Activated CD4-positive, alpha-beta T cell treated with anti-CD3 and anti-CD28 coated beads, Interleukin-2, amount 50 U/mL, for 4 hours (primary cell): ENCODE measurements at regions not wholly inside any gene's neighbourhood (a gene's known extent, or its start where the extent isn't known, plus 50 kb on each side); places are given as distances from the start of the nearest gene placed in this dataset.

ENCODE experiments used
- DNase-seq, 2 experiments: peaks; one replicate each; pipeline ENCODE4 v3.0.0-alpha.2; 2020

DNA sequence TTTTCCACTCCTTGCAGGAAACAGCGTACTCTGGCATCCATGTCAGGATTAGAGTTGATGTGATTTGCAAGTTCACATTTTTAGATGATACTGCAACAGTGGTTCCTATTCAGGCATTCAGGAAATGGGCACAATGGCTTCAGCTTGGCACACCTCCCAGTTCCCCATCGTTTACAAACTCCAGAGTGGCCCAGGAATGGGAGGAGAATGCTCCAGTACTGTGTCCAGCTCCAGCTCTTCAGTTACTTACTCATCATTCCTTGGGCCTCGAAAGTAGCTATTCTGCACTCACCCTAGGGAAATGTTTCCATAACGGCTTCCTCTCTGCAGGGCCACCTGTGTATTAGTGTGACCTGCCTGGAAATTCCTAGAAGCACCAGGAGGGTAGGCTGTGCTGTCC lies 239.7 kb upstream of the RGS6 start:
- DNase-seq = no peak

DNA sequence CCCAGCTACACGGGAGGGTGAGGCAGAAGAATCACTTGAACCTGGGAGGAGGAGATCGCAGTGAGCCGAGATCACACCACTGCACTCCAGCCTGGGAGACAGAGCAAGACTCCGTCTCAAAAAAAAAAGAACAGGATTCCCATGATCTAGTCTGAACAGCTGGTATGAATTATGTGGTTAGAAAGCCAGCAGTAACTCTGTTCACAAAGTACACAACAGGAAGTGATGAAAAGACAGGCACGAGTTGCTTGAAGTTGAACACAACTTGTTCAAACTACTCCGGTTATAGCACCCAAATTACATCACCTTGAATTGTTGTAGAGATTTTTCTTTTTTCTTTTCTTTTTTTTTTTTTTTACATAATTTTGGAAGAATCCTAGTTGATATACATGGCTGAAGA lies 238.8 kb upstream of the RGS6 start:
- DNase-seq = no peak

DNA sequence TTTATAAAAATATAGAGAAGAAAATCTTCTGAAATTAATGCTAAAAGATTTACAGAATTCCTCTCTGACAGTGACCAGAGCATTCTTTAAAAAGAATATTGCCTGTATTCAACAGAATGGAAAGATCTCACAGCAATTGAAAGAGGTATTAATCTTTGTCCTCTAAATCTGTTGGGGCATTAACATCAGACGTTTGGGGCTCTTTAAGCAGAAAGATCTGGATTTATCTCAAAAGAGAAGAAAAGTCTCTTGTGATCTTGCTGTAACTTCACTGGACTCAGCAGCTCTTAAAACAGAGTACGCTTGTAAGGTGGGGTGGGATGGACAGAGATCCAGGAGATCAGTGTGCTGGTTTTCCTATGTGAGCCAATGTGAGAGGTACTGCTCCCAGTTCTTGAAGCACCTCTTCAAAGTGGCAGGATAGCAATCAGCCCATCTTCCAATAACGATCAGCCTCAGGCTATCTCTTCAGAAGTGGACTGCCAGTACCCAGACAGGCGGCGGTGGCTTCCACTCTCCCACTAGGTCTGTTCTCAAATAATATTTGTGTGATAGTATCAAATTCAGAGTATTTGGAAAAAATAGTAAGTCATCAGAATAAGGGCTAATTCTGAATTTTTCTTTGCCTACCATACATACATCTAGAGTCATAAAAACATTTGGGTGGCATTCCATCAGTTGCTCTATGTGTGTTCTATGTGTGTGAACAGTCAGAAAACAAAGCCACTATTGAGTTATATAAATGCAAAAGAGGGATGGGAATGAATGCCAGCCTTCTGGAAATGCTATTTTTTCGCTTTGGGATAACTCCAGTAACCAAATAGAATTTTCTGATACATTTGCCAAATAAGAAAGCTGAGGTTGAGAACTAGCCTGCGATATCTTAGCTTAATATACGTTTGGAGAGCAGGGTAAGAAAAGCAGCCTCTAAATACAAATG lies 237.4 kb upstream of the RGS6 start:
- no peak for DNase-seq

DNA sequence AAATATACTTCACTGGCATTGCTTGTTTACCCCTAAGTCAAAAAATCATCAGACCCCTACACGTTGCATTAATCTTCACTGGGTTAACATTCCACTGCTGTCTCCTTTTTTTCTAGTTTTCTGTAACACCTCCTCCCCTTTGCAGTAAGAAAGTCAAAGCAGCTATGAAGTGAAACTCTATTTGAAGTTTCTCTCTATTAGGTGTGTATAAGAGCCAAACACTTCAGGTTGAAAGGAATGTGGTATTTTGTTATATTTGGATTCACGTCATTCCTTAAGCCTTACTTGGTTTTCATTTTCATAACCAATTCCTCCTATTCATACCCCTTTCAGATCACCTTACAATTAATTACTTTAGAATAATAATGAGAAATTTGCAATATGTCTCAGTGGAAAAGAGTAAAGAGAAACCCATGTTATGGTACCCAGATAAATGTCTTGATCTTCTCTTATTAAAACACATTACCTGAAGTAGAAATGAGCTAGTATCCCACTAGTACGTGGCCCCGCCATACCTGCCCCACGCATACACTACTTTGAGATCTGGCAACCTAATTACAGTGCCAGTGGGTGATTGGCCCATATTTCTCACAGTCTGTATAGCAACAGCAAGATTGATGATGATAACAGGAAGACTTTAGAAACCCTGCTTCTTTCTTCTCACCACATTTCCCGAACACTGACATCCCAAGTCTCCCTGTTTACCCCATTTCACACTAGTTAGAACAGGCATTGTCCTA lies 236.4 kb upstream of the RGS6 start:
- DNase-seq = no peak

DNA sequence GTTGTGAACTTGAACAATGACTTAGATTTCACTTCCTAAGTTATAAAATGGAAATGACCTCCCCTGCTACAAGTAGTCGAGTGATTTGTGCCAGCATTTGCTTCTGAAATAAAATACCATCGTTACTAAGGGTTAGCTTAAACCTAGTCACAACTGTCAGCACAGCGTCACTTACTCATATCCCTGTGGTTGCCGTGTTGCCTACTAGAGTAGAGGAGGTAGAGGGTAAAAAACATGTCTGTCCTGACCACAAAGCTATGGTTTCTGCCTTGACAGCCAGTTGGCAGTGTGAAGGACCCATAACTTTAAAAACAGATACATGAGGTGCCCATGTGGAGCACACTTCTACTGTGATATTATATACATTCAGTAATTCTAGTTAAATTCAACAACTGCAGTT lies 234.2 kb upstream of the RGS6 start:
- no peak for DNase-seq

DNA sequence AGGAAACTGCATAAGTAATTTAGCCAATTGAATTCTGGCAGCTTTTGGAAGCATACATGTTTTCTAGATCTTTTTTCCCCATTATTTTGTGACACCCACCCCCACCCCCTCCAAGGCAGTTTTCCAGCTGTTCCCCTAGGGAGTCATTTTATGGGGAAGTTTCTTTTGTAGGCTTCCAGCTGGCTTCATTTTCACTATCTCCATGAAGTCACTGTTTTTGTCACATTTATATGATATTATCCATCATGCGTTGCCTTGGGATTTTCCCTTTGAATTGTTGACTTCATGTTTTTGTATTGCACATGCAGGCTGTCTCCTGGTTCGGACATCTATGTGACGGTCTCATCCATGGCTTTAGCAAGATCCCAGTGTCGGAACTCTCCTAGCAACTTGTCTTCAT lies 233.6 kb upstream of the RGS6 start:
- no peak for DNase-seq

DNA sequence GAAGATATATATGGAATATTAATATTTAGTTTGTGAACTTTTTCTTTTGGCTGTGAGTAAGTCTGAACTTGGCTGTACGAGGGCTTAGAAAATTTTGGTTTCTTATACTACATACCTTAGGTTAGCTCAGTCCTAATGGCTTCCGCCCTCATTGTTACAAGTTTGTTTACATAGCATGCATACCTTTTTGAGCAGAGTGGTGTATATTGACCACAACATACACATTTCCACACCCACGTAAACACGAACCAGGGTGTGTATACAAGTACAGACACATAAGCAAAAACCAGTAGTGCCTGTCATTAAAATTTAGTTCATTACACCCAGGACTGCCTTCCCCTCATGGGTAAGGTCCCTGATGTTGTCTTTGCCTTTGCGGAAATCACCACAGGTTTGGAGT lies 230.2 kb upstream of the RGS6 start:
- DNase-seq = no peak

DNA sequence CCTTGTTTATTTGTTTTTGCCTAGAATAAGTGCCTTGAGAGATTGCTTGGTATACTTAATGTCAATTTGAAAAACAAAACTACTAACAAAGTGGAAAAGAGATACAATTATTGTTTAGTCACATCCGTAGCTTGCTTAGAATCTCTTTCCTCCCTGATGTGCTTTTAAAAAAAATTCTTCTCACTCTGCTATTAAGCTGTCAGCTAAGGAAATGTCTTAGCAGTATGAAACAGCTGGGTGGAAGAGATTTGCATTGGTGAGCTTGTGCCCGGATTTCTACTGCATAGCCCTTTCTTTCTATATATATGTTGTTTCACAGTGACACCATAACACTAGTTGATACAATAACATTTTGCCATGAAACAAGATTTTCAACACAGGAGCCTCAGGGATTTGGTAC lies 229.4 kb upstream of the RGS6 start:
- no peak for DNase-seq

DNA sequence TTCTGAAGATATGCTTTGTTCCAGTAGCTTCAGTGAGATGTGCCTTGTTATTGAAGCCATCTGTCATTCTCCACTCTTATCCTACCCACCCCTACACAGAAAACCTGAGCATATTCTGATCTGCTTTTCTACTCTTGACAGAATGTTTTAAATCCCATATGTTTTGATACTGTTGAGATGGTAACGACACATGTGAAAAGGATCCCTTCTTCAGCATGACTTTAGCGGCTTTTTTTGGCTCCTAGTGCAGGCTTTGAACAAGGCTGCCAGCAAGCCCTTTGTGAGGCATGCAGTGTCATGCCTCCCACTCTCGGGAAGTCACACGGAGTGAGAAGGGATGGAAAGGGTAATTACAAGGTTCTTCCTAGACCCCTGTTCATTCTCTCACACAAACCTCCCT lies 228.8 kb upstream of the RGS6 start:
- DNase-seq = no peak

DNA sequence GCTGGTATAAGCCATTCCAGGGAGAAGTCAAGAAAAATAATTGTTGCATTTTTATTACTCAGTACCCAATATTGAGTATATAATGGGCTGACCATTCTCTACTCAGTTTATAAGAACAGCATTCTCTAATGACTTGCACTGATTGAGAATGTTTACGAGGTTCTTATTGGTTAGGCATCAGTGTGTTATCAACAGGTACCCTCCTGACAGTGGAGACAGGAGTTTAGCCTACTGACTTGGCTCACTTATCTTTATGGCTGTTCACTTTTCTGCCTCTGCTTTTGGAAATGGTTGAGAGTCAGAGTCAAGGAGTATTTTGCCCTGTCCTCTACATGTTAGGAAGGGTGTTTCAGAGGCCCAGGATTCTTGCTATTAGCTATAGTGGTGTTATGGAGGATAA lies 228.0 kb upstream of the RGS6 start:
- DNase-seq = no peak

DNA sequence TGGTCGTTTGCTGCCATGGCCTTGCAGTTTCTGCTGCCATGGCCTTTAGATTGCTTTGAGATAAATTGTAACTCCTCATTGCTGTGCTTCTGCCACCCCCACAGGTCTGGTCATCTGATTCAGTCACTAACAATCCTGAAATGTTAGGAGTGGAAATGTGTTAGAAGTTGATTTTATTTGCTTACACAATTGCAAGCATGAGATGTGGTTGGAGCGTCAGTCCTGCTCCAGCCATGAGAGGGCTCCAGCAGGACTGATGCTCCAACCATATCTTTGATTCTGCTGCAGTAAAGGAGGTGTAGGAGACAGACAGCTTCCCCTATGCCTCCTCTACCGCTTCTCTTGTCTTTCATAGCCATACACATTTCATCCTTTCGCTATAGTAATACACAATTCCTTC lies 226.8 kb upstream of the RGS6 start:
- DNase-seq = no peak

DNA sequence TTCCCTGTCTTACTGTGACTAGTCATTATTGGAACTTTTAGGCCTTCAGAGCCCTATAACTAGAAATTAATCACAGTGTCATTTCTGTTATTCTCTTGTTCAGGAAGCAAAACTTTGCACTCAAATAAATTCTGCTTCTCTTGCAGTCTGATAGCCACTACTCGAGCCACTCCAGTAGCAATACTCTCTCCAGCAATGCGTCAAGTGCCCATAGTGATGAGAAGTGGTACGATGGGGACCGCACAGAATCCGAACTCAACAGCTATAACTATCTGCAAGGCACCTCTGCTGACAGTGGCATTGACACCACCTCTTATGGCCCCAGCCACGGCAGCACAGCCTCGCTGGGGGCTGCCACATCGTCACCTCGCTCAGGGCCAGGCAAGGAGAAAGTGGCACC lies 223.2 kb upstream of the RGS6 start:
- DNase-seq = no peak

DNA sequence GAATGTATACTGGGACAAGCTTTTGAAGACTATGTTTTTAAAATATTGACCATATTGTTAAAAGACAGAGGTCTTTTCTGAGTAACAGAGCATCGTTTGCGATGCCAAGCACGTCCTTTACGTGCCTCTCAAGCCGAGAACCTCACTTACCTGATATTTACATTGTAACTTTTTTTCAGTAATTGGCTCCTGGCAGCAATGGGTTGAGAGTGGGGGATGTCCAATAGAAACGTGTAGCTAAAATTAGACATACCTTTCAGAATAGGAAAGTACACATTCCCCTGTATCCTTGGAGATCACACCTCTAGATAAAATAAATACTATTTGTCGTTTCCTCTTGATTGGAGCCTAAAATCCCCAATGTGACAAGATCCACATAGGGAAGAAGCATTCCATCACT lies 222.2 kb upstream of the RGS6 start:
- no peak for DNase-seq

DNA sequence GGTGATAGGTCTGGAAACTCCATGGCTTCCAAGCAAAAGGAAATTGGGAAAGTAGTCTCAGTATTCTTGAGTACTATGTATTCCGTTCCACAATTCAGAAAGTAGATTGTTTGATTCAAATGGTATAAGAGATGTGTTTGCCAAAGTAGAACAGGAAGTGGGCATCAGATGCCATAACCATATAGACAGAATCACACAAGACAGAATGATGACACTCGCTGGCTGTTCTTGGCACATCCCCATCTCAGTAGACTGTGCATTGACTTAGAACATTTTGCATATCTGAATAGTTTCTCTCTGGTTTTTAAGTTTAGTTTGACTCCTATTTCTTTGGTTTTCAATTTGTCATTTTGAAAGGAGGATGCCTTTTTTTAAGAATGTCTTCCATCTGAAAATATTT lies 221.1 kb upstream of the RGS6 start:
- no peak for DNase-seq

DNA sequence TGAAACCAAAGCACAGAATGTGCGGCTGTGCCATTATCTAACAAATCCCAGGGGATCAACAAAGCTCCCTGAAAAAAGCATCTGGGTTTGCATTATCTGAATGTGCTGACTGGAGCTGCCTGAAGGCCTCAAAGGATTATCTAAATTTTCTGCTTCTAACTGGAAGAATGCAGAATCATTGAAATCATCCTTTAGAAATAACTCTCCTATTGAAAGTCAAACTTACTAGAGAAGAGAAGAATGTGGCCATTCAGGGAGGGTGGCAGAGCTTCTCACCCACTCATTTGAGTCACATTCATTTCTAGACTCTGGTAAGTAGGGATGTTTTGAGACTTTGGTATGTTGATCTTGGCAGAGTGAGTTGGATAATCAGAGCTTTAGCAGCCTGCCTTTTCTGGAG lies 220.6 kb upstream of the RGS6 start:
- no peak for DNase-seq

DNA sequence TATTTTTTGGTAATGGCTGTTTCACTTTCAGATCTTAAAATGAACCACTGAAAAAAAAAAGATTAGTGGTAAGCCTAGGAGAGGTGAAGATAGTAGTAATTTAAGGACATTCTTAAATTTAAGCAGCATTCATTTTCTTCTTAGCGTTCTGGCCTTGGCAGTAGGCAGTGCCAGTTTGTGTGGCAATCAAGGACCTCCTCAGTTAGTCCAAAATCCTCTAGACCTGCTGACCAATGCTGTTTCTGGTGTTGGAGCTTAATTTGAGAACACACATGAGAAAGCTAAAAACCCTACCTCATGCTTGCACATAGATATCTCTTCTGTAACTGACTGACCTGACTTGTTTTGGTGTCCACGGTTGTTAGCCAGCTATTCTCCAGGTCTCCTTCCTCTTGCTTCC lies 219.8 kb upstream of the RGS6 start:
- no peak for DNase-seq

DNA sequence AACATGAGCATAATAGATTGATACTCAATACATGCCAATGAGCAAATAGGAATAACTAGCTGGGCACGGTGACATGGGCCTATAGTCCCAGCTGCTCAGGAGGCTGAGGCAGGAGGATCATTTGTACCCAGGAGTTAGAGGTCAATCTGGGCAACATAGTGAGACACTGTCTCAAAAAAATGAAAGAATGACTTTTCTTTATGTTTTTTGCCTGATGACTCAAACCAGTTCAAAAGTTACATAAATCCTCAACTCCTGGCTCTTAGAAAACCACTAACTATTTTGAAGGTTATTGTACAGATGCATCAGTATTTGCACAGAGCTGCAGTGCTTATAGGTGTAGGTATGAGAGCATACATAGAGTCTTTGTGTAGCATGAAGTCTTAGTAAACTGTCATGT lies 219.2 kb upstream of the RGS6 start:
- no peak for DNase-seq

DNA sequence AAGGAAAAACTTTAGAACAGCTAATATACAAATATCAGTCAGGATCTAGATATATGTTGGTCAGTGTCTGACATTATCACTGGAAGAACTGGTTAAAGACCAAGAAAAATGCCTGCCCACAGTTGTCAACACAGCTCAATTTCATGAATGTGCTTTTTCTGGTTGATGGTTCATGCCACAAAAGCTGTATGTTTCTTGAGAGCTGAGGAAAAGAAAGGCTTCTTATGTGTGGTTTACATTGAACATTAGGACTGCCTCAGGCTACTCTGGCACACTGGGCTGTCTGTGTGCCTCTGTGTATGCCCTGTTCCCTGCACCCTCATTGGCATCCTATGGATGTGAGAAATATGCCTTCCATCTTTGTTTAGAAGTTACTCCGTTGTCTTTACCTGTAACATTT lies 218.8 kb upstream of the RGS6 start:
- no peak for DNase-seq

DNA sequence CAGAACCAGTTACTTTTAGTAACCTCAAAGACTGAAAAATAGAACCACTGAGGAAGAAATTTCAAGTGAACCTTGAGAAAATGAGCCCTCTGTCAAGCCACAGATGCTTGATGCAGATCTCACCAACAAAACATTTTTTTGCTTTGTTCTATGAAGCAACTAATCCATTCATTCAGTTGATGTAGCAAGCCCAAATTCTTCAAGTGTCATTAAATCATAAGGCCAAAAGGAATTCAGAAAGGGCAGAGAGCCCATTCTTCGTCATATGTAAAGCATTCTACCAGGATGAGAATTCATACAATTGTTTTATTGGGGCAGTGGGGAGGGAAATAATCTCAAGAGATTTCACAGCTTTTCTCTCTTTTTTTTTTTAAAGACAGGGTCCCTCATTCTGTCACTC lies 218.0 kb upstream of the RGS6 start:
- no peak for DNase-seq

DNA sequence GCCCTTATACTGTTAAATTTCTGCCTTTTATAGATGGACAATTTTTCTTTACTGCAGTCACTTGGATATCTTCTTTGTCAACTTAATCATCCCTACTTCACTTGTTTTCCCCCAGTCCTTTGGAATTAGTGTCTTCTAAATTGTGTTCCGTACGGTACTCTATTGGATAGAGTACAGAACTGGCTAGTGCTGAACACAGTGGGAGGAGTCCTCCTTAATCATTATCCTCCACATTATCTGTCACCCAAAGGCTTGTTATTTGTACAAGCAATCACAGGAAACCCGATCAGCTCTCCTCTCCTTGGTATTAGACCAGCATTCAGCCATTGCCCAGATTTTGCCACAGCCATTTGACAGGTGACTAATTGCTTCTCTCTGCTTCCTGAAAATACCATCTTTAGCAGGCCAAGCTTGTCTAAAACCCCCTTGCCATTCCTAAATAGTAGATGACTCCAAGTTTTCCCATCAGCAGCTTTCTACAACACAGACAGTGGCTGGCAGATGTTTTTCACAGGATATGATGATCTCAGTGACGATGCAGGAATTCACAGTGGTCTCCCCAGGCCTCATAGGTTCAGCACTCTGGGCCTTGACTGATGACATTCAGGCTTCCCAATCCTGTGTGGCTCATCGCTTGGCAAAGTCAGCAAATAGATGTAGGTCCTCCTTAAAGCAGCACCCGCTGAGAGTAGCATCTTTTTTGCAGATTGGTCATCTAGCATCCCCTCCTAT lies 216.0 kb upstream of the RGS6 start:
- no peak for DNase-seq

DNA sequence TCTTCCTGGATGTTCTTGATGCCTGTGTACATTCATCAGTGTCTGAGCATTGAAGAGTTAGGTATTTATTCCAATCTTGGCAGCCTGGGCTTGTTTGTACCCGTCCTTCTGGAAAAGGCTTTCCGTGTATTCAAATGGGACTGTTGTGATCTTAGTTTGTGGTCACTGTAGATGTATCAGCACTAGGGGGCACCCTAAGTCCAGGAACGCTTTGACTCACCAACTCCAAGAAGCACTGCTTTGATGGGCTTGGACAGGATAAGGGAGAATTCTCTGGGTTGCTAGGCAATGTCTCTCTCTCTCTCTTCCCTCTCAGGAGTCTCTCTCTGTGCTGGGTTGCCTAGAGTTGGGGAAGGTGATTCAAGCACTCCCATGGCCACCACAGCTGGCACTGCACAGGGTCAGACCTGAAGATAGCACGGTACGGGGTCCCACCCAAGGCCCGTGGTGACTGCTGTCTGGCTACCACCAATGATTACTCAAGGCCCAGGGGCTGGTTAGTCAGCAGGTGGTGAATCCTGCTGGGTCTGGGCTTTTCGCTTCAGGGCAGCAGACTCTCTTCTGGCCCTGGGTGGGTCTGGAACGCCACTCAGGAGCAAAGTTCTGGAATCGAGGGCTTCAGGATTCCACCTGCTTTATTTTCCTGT lies 211.1 kb upstream of the RGS6 start:
- DNase-seq = no peak

DNA sequence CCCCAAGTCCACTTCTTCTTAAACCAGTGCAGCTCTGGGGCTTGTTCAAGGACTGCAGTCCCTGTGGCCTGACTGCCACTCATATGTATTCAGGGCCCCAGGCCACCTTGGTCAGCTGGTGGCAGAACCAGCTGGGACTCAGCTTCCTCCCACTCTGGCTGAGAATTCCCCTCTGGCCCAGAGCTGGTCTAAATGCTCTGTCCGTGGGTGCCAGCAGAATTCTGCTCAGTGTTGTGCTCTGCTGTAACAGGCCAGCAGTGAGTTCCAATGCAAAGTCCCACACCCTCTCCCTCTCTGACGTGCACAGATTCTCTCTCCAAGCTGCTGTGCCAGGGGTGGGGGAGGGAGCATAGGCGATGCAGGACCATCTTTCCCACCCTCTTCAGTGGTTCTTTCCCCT lies 210.4 kb upstream of the RGS6 start:
- DNase-seq = no peak

DNA sequence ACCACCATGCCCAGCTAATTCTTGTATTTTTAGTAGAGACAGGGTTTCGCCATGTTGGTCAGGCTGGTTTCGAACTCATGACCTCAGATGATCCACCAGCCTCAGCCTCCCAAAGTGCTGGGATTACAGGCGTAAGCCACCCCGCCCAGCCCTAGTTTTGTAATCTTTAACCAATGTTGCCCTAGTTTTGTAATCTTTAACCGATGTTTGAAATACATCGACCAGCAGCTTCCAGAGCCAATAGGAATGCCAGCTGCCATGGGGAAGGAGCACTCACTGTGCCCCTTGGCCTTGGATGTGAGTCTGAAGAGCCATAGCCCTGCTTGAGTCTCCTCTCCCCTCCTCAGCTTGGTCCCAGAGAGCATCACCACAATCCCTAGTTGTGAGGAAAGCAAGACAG lies 209.3 kb upstream of the RGS6 start:
- no peak for DNase-seq
